ENCODE measurements at regions not wholly inside any gene's neighbourhood (a gene's known extent, or its start where the extent isn't known, plus 50 kb on each side); places are given as distances from the start of the nearest gene placed in this dataset.

- TF ChIP-seq CTCF (conservative IDR thresholded peaks at IDR 0.05 in 1 of 2, IDR thresholded peaks at IDR 0.05 in 1 of 2; ENCODE audit: extremely low read depth in 1 of 2, insufficient read depth in 1 of 2, low read depth in 1 of 2, low read length in 2 of 2) (no peak), EZH2 (IDR thresholded peaks at IDR 0.05; ENCODE audit: borderline replicate concordance, low read length) (no peak)
Measured at GRCh38 chr21:18153063-18153462, 91.6 kb upstream of the CHODL start.

All from mammary epithelial cell (primary cell).